ENCODE measurements at regions not wholly inside any gene's neighbourhood (a gene's known extent, or its start where the extent isn't known, plus 50 kb on each side); places are given as distances from the start of the nearest gene placed in this dataset.

DNA sequence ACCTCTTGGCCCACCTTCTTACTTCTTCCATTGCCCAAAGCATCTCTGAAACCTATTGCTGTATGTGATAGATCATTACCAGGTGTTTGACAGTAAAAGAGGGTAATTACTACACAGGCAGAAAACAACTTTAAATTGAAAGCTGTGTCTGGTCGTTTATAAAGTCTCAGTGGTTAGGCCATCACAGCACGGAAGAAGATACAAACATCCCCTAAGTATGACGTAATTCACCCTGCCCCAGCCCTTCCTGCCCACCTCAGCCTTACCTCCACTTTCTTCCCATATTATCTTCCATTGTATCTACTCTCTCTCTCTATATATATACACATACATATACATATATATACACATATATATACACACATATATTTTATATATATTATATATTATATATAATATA, 805.8 kb upstream of the PABPC4L start:
- TF ChIP-seq POLR2A (IDR thresholded peaks at IDR 0.05; ENCODE audit: low read depth, low read length) (no peak), EZH2 (IDR thresholded peaks at IDR 0.05; ENCODE audit: borderline replicate concordance, low read depth, low read length, severe bottlenecking) (no peak), POLR2AphosphoS5 (IDR thresholded peaks at IDR 0.05; ENCODE audit: insufficient read depth, low read depth, low read length) (no peak), MYC (IDR thresholded peaks at IDR 0.05; ENCODE audit: low read depth, low read length) (no peak), FOS (IDR thresholded peaks at IDR 0.05; ENCODE audit: borderline replicate concordance, insufficient read depth, low read length) (no peak)
- TF ChIP-seq, protein P1, sequence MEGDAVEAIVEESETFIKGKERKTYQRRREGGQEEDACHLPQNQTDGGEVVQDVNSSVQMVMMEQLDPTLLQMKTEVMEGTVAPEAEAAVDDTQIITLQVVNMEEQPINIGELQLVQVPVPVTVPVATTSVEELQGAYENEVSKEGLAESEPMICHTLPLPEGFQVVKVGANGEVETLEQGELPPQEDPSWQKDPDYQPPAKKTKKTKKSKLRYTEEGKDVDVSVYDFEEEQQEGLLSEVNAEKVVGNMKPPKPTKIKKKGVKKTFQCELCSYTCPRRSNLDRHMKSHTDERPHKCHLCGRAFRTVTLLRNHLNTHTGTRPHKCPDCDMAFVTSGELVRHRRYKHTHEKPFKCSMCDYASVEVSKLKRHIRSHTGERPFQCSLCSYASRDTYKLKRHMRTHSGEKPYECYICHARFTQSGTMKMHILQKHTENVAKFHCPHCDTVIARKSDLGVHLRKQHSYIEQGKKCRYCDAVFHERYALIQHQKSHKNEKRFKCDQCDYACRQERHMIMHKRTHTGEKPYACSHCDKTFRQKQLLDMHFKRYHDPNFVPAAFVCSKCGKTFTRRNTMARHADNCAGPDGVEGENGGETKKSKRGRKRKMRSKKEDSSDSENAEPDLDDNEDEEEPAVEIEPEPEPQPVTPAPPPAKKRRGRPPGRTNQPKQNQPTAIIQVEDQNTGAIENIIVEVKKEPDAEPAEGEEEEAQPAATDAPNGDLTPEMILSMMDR (IDR thresholded peaks at IDR 0.05; ENCODE audit: extremely low read depth in 1 of 2, insufficient read depth in 1 of 2, low read depth in 1 of 2, low read length in 2 of 2), result no peak
- TF ChIP-seq, protein P2, sequence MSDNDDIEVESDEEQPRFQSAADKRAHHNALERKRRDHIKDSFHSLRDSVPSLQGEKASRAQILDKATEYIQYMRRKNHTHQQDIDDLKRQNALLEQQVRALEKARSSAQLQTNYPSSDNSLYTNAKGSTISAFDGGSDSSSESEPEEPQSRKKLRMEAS (IDR thresholded peaks at IDR 0.05; ENCODE audit: insufficient read depth, insufficient read length), result no peak
